SU-DHL-6 (cell line): ENCODE measurements at regions not wholly inside any gene's neighbourhood (a gene's known extent, or its start where the extent isn't known, plus 50 kb on each side); places are given as distances from the start of the nearest gene placed in this dataset.

Experiments
- EZH2phosphoT487 ChIP-seq: fragments of 200-600 bp; sonication (generic), shearing (Covaris generic); conservative IDR thresholded peaks from 2 replicates; pipeline ENCODE4 v1.6.1; 2018; ENCODE audit warnings: mild to moderate bottlenecking, antibody characterized with exemption, low read length, moderate library complexity, mixed read lengths
- TF ChIP-seq, protein P1 (sequence below): fragments of 200-600 bp; sonication (generic); IDR thresholded peaks from one replicate; pipeline ENCODE4 v1.5.1; 2017; ENCODE audit warnings: antibody characterized with exemption, mild to moderate bottlenecking, low read length, moderate library complexity; ENCODE audit not compliant: insufficient read depth, poor library complexity, severe bottlenecking

DNA sequence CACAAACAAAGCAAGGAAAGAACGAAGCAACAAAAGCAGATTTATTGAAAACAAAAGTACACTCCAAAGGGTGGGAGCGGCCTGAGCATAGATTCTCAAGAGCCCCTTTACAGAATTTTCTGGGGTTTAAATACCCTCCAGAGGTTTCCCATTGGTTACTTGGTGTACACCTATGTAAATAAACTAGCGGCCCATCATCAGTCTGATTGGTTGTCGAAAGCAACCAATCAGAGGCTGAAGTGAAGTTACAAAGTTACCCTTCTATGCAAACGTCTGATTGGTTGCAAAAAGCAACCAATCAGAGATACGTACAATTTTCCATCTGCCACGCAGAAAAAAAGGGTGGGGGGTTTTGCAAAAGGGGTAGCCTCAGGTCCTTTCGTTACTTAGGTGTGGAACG is 96.3 kb upstream of the UBAC2 start:
- TF ChIP-seq, protein P1, sequence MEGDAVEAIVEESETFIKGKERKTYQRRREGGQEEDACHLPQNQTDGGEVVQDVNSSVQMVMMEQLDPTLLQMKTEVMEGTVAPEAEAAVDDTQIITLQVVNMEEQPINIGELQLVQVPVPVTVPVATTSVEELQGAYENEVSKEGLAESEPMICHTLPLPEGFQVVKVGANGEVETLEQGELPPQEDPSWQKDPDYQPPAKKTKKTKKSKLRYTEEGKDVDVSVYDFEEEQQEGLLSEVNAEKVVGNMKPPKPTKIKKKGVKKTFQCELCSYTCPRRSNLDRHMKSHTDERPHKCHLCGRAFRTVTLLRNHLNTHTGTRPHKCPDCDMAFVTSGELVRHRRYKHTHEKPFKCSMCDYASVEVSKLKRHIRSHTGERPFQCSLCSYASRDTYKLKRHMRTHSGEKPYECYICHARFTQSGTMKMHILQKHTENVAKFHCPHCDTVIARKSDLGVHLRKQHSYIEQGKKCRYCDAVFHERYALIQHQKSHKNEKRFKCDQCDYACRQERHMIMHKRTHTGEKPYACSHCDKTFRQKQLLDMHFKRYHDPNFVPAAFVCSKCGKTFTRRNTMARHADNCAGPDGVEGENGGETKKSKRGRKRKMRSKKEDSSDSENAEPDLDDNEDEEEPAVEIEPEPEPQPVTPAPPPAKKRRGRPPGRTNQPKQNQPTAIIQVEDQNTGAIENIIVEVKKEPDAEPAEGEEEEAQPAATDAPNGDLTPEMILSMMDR = no peak
- TF ChIP-seq EZH2phosphoT487 = no peak
